IPS-NIHi7 (cell line): ENCODE measurements at regions not wholly inside any gene's neighbourhood (a gene's known extent, or its start where the extent isn't known, plus 50 kb on each side); places are given as distances from the start of the nearest gene placed in this dataset.

Source experiments
- DNase-seq: peaks from one replicate; pipeline ENCODE4 v3.0.0; 2012; ENCODE audit warnings: mixed read lengths; ENCODE audit errors: extremely low spot score

- DNase-seq, result no peak
These were observed 123.3 kb upstream of the B3GAT1 start for GRCh38 chr11:134535029-134536025.

DNA sequence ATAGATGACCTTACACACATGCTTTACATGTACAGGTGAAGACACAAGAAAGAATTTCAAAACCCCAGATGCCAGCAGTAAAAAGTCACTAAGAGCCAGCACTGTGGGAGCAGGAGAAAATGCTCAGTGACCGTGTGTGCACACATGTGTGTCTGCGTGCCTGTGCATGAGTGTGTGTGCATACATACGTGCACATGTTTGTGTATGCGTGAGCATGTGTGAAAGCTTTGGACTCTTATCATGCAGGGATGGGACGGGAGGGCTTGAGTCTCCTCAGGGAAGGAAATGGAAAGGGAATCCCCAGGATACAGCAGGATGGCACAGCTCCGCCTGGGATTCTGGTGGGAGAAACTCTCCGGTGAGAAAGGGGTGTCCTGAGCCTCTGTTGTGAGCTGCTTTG is 121.5 kb upstream of the B3GAT1 start:
- DNase-seq, result no peak

- no peak for DNase-seq
These were observed 120.9 kb upstream of the B3GAT1 start for GRCh38 chr11:134532921-134533421.

GRCh38 chr11:134532131-134532920 is 120.3 kb upstream of the B3GAT1 start:
- no peak for DNase-seq

DNA sequence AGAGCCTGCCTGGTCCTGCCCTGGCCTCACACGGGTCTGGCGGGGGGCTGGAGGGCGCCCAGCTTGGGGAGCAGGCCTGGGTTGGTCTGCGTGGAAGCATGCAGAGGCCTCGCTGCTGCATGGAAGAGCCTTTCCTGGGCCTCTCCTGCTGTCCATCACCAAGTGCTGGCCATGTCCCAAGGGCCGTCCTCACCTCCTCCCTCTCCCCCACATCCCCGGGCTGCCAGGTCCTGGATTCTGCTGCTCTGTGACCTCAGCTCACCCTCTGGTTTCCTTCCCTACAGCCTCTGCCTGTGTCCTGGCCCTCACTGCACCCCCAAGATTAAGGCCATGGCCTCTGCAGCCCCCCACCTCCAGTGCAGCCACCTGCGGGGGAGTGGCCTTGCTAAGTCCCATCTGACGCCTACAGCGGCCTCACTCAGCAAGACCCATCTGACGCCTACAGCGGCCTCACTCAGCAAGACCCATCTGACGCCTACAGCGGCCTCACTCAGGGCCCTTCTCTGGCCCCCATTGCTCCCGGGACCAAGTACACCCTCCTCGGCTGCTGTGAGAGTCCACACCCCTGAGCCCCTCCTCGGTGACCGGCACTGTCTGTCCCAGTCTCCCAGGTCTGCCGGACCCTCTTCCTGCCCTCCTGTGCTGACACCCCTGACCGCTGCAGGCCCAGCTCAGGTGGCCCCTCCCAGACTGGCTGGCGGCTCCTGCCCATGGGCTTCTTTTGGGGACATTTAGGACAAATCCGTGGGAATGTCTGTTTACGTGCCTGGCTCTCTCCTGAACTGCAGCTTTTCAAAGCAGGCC is 119.5 kb upstream of the B3GAT1 start:
- DNase-seq, result no peak

- no peak for DNase-seq
These were observed 118.7 kb upstream of the B3GAT1 start for GRCh38 chr11:134530636-134531326.

GRCh38 chr11:134529212-134530096 is 117.4 kb upstream of the B3GAT1 start:
- no peak for DNase-seq

DNA sequence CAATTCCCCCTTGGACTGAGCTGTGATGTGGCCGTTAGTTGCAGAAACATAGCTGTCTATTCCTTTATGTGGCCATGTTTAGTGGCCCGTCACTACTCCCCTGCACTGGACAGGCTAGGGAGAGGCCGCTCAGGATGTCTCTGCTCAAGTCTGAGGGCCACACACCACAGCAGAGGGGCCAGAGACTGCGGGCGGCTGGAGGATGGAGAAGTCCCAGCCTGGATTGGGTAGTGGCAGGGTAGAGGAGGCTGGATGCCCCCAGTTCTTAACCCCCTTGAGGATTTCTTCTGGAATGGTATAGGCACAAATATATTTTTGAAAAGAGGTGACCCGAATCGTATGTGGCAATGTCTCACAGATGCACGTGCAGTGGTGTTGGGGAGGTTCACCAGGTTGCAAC is 116.4 kb upstream of the B3GAT1 start:
- DNase-seq, result no peak

DNA sequence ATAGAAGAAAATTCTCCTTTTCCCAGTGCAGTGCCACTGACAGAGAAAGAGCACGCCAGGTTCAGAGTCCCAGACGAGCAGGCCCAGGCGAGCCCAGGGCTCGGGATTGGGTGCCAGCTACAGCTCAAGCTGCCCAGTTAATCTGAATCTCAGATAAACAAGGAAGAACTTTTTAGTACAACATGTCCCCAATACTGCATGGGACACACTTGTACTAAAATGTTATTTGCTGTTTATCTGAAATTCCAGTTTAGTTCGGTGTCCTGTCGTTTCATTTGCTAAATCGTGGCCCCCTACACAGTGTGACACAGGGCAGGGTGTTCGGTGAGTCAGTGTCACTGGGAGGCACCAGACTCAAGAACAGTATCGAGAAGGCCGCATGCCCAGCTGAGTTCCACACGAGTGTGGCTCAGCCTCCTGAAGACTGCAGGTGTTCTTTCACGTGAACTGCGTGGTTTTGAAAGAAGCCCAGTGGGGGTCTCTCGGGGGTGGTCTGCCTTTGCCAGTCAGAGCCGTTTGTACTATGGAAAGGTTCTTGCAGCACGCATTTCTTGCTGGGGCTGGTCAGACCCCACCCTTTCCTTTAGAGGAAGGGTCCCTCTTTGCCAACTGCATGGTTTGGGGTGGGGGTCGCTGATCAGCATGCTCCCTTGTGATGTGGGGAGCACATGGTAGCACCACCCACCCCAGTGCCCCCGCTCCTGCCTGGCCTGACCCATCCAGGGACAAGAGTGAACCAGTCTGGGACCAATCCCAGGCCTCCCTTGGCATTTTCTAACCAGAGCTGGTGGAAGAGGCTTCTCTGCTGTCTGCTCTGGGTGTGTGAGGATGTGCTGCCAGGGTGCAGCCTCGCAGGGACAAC is 115.6 kb upstream of the B3GAT1 start:
- DNase-seq, result no peak

DNA sequence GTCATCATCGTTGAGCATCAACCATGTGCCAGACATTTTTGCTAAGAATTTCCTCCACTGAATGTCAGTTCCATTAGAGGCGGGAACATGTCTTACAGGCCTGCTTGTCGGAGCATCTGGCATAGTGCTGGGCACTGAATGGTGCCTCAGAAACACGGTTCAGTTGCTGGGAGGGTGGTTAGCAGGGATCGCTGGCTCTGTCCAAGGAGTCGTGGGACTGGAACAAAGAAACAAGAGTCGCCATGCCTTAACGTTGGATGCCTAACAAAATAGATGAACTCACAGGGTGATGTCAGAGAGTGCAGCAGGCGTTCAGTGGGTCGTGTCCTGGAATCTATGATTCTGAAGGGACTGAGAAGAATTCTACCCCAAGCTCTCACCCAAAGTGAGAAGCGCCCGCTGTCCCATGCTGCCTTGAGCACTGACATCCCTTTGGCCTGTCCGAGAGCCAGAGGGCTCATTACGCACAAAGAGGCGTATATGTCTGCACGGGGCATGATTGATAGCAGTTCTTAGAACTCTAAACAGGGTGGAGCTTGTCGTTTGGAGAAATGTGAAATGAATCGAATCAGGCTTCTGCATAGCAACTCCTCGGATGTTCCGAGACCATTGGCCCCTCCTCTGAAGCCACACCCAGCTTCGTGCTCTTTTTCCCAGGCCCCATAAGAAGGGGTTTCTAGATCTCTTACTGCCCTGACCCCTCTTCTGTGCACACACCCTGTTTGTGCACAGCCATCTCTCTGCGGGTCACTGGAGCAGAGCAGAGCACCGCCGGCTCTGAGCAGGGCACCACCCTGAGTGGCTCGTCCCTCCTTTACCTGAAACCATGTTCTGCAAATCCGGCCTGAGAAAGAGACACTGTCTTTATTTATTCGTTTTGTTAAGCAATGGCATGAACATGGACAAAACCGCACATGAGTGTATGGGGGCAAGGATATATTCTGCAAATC is 113.1 kb upstream of the B3GAT1 start:
- no peak for DNase-seq

DNA sequence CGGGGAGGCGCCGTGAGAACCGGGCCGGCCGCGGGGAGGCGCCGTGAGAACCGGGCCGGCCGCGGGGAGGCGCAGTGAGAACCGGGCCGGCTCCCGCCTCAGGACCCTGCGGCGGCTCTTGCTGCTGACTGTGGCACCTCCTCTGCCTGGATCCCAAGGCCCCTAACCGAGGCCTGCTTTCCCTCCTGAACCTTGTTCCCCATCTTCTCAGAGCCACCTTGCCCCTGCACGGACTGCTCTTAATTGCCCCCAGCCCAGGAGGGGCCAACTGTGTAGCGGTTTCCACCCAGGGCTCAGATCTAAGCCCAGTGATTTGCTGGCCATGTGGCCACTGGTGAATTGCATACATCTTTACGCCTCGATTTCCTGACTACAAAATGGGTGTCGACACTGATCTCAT is 112.2 kb upstream of the B3GAT1 start:
- DNase-seq, result no peak

- DNase-seq, result no peak
These were observed 110.9 kb upstream of the B3GAT1 start for GRCh38 chr11:134522782-134523570.

DNA sequence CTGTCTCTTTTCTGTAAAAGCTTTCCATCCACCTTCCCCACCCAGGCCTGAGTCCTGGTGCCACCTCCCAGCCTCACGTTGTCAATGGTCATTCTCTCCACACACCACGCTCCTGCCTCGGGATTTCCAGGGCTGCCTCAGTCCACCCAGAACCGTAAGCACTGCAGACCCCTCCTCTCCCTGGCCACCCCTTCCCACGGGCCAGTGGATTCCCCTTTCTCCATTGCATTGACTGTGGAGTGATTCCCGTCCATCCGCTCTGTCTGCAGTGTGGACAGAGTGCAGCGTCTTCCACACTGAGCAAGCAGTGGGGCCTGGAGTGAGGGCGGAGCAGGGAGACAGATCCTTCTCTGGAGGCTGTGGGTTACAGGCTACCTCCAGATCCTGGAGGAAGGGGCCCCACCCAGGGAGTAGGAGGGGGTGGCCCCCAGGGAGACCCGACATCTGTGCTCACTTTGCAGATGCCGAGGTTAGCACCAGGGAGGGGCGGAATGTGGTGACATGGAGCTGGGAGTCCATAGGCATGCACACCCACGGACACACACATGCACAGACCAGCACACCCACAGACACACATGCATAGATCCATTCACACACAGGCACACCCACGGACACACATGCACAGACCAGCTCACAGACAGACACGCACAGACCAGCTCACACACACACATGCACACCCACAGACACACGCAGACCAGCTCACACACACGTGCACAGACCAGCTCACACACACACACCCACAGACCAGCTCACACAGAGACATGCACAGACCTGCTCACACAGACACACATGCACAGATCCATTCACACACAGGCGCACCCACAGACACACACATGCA is 109.6 kb upstream of the B3GAT1 start:
- no peak for DNase-seq

DNA sequence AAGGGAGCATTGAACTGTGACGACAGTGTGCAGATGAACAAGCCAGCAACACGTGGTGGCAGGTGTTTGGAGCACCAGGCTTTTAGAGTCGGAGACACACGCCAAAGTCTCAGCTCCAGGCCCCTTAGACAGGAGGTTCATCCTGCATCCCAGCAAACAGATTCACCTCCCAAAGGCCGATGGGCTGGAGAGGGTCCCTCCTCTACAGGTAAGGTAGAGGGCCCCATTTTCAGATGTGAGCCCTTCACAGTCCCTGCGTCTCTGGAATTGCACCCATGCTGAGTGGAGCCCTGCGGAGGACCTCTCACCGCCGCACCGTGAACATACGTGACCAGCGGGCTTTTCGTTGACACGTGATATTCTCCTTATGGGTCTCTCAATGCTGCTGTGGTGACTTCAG is 109.0 kb upstream of the B3GAT1 start:
- no peak for DNase-seq

DNA sequence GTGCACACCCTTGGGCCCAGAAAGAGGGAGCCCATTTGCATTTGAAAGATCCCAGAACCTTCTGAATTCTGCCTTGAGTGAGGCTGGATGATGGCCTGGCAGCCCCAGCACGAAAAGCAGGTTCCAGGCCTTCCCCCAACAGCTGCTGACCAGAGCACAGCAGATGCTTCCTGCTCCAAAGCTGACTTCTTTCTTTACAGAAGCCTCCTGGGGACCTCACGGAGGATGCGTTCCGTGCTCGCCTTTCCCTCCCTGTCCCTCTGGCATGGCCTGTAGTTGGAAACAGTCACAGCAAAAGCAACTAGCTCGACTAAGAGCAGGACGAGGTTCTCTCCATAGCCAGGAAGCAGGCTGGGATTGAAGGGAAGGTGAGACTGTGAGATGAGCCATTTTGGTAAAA is 107.7 kb upstream of the B3GAT1 start:
- DNase-seq, result no peak

GRCh38 chr11:134519390-134519750 is 107.3 kb upstream of the B3GAT1 start:
- DNase-seq, result no peak
